ENCODE measurements at regions not wholly inside any gene's neighbourhood (a gene's known extent, or its start where the extent isn't known, plus 50 kb on each side); places are given as distances from the start of the nearest gene placed in this dataset.

DNA sequence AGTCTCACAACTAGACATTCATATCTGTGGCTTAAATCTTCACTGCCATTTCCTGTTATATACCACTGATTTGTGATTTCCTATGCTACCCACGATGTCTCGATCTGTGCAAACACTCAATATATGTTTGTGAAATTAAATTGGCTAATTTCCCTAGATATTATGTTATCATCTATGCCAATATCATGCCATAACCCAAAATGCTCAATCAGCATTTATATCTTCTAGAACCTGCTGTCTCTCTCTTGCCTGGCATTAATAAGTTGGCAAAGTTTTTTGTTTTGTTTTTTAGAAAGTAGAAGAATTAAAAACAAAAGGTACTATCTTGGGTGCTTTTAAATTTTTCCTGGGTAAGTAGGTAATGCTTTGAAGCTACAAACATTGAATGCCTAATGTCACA lies 358.5 kb upstream of the DAB1 start:
- no peaks in the 10 kb centered on the region for H3K4me1 ChIP-seq (ENCODE audit: control insufficient read depth, insufficient read depth, low read length, unreplicated experiment)
- H2AFZ ChIP-seq (ENCODE audit: low read length, unreplicated experiment): no peak overlapping the region
- no peaks in the 10 kb centered on the region for H3K27me3 ChIP-seq (ENCODE audit: insufficient read depth, low read length)
- H3K4me3 ChIP-seq (ENCODE audit: low read depth, low read length): no peak overlapping the region
- no peak overlapping the region for H3K27ac ChIP-seq (ENCODE audit: low read depth, low read length)
- no peaks in the 10 kb centered on the region for H3K79me2 ChIP-seq (ENCODE audit: control insufficient read depth, insufficient read depth, low read length, unreplicated experiment)
- no peaks in the 10 kb centered on the region for H3K36me3 ChIP-seq (ENCODE audit: insufficient read depth, low read length)

- no peak overlapping the region for H3K4me3 ChIP-seq (ENCODE audit: low read depth, low read length)
- H2AFZ ChIP-seq (ENCODE audit: low read length, unreplicated experiment): no peak overlapping the region
- H3K27me3 ChIP-seq (ENCODE audit: insufficient read depth, low read length): no peaks in the 10 kb centered on the region
- no peaks in the 10 kb centered on the region for H3K36me3 ChIP-seq (ENCODE audit: insufficient read depth, low read length)
- no peaks in the 10 kb centered on the region for H3K4me1 ChIP-seq (ENCODE audit: control insufficient read depth, insufficient read depth, low read length, unreplicated experiment)
- H3K27ac ChIP-seq (ENCODE audit: low read depth, low read length): no peak overlapping the region
- no peaks in the 10 kb centered on the region for H3K79me2 ChIP-seq (ENCODE audit: control insufficient read depth, insufficient read depth, low read length, unreplicated experiment)
These were observed 348.8 kb upstream of the DAB1 start for GRCh38 chr1:57772580-57773195.

DNA sequence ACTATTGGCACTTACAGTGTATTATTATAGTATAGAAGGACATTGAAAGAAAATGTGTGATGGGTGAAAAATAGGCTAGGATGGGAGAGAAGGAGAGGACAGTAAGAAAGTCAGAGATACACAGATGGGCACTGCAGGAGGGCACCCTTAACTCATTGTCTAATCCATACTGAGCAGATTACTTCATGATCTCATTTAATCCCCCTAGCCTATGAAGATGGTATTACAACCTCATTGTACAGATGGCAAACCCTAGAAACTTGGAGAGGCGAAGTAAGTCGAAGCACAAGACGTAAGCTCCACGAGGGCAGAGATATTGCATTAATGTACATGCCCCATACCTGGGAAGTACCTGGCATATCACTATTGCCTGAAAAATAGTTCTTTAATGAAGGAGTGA lies 346.9 kb upstream of the DAB1 start:
- Histone ChIP-seq H3K36me3 (ENCODE audit: insufficient read depth, low read length) (no peaks in the 10 kb centered on the region), H3K4me1 (ENCODE audit: control insufficient read depth, insufficient read depth, low read length, unreplicated experiment) (no peaks in the 10 kb centered on the region), H3K27me3 (ENCODE audit: insufficient read depth, low read length) (no peaks in the 10 kb centered on the region), H2AFZ (ENCODE audit: low read length, unreplicated experiment) (no peak overlapping the region), H3K27ac (ENCODE audit: low read depth, low read length) (no peak overlapping the region), H3K79me2 (ENCODE audit: control insufficient read depth, insufficient read depth, low read length, unreplicated experiment) (no peaks in the 10 kb centered on the region), H3K4me3 (ENCODE audit: low read depth, low read length) (no peak overlapping the region)

- Histone ChIP-seq H3K4me1 (ENCODE audit: control insufficient read depth, insufficient read depth, low read length, unreplicated experiment) (no peaks in the 10 kb centered on the region), H3K27me3 (ENCODE audit: insufficient read depth, low read length) (no peaks in the 10 kb centered on the region), H2AFZ (ENCODE audit: low read length, unreplicated experiment) (no peak overlapping the region), H3K27ac (ENCODE audit: low read depth, low read length) (no peak overlapping the region), H3K79me2 (ENCODE audit: control insufficient read depth, insufficient read depth, low read length, unreplicated experiment) (no peaks in the 10 kb centered on the region), H3K36me3 (ENCODE audit: insufficient read depth, low read length) (no peaks in the 10 kb centered on the region), H3K4me3 (ENCODE audit: low read depth, low read length) (no peak overlapping the region)
These were observed 346.4 kb upstream of the DAB1 start for GRCh38 chr1:57770236-57770635.

GRCh38 chr1:57761628-57762027 lies 337.8 kb upstream of the DAB1 start:
- no peak overlapping the region for H3K4me3 ChIP-seq (ENCODE audit: low read depth, low read length)
- H3K27ac ChIP-seq (ENCODE audit: low read depth, low read length): no peak overlapping the region
- no peaks in the 10 kb centered on the region for H3K27me3 ChIP-seq (ENCODE audit: insufficient read depth, low read length)
- no peaks in the 10 kb centered on the region for H3K36me3 ChIP-seq (ENCODE audit: insufficient read depth, low read length)
- H3K79me2 ChIP-seq (ENCODE audit: control insufficient read depth, insufficient read depth, low read length, unreplicated experiment): no peaks in the 10 kb centered on the region
- H2AFZ ChIP-seq (ENCODE audit: low read length, unreplicated experiment): no peak overlapping the region
- H3K4me1 ChIP-seq (ENCODE audit: control insufficient read depth, insufficient read depth, low read length, unreplicated experiment): no peaks in the 10 kb centered on the region

GRCh38 chr1:57752843-57753242 lies 329.0 kb upstream of the DAB1 start:
- H3K4me1 ChIP-seq (ENCODE audit: control insufficient read depth, insufficient read depth, low read length, unreplicated experiment): no peaks in the 10 kb centered on the region
- no peak overlapping the region for H2AFZ ChIP-seq (ENCODE audit: low read length, unreplicated experiment)
- no peaks in the 10 kb centered on the region for H3K27me3 ChIP-seq (ENCODE audit: insufficient read depth, low read length)
- no peaks in the 10 kb centered on the region for H3K79me2 ChIP-seq (ENCODE audit: control insufficient read depth, insufficient read depth, low read length, unreplicated experiment)
- no peak overlapping the region for H3K4me3 ChIP-seq (ENCODE audit: low read depth, low read length)
- no peaks in the 10 kb centered on the region for H3K36me3 ChIP-seq (ENCODE audit: insufficient read depth, low read length)
- H3K27ac ChIP-seq (ENCODE audit: low read depth, low read length): no peak overlapping the region

- Histone ChIP-seq H3K4me3 (ENCODE audit: low read depth, low read length) (no peak overlapping the region), H3K79me2 (ENCODE audit: control insufficient read depth, insufficient read depth, low read length, unreplicated experiment) (no peaks in the 10 kb centered on the region), H2AFZ (ENCODE audit: low read length, unreplicated experiment) (no peak overlapping the region), H3K4me1 (ENCODE audit: control insufficient read depth, insufficient read depth, low read length, unreplicated experiment) (no peaks in the 10 kb centered on the region), H3K36me3 (ENCODE audit: insufficient read depth, low read length) (no peaks in the 10 kb centered on the region), H3K27me3 (ENCODE audit: insufficient read depth, low read length) (no peaks in the 10 kb centered on the region), H3K27ac (ENCODE audit: low read depth, low read length) (no peak overlapping the region)
These were observed 324.9 kb upstream of the DAB1 start for GRCh38 chr1:57748719-57749118.

- Histone ChIP-seq H3K27ac (ENCODE audit: low read depth, low read length) (no peak overlapping the region), H3K36me3 (ENCODE audit: insufficient read depth, low read length) (no peaks in the 10 kb centered on the region), H3K27me3 (ENCODE audit: insufficient read depth, low read length) (no peaks in the 10 kb centered on the region), H3K4me1 (ENCODE audit: control insufficient read depth, insufficient read depth, low read length, unreplicated experiment) (no peaks in the 10 kb centered on the region), H2AFZ (ENCODE audit: low read length, unreplicated experiment) (no peak overlapping the region), H3K79me2 (ENCODE audit: control insufficient read depth, insufficient read depth, low read length, unreplicated experiment) (no peaks in the 10 kb centered on the region), H3K4me3 (ENCODE audit: low read depth, low read length) (no peak overlapping the region)
These were observed 324.0 kb upstream of the DAB1 start for GRCh38 chr1:57747818-57748217.

GRCh38 chr1:57741521-57741920 lies 317.7 kb upstream of the DAB1 start:
- Histone ChIP-seq H3K27ac (ENCODE audit: low read depth, low read length) (no peak overlapping the region), H3K27me3 (ENCODE audit: insufficient read depth, low read length) (no peaks in the 10 kb centered on the region), H3K79me2 (ENCODE audit: control insufficient read depth, insufficient read depth, low read length, unreplicated experiment) (no peaks in the 10 kb centered on the region)

DNA sequence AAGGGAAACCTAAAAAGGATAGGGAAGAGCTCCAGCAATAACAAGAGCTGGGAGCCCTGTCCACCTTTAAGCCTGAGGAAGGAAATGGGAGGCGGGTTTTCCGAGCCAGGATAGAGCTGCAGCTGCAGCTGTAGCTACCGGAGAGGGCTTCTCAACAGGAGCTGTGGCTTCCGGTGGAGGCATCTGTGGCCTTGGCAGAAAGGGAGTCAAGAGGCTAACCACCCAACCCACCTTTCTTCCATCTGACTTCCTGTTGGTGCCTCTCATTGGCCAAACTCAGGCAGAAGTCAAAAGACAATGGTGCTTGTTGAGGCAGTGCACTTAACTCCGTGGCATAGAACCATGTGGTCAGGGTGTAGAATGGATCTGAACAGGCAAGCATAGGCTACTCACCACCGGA lies 313.1 kb upstream of the DAB1 start:
- H3K36me3 ChIP-seq (ENCODE audit: insufficient read depth, low read length): no peaks in the 10 kb centered on the region
- no peaks in the 10 kb centered on the region for H3K4me1 ChIP-seq (ENCODE audit: control insufficient read depth, insufficient read depth, low read length, unreplicated experiment)
- H3K27ac ChIP-seq (ENCODE audit: low read depth, low read length): no peak overlapping the region
- no peaks in the 10 kb centered on the region for H3K79me2 ChIP-seq (ENCODE audit: control insufficient read depth, insufficient read depth, low read length, unreplicated experiment)
- H3K4me3 ChIP-seq (ENCODE audit: low read depth, low read length): no peak overlapping the region
- H3K27me3 ChIP-seq (ENCODE audit: insufficient read depth, low read length): no peaks in the 10 kb centered on the region
- H2AFZ ChIP-seq (ENCODE audit: low read length, unreplicated experiment): no peak overlapping the region

More at GRCh38 chr1:57741521-57741920, 317.7 kb upstream of the DAB1 start:
- Histone ChIP-seq H3K36me3 (ENCODE audit: insufficient read depth, low read length) (no peaks in the 10 kb centered on the region), H3K4me3 (ENCODE audit: low read depth, low read length) (no peak overlapping the region), H2AFZ (ENCODE audit: low read length, unreplicated experiment) (no peak overlapping the region), H3K4me1 (ENCODE audit: control insufficient read depth, insufficient read depth, low read length, unreplicated experiment) (no peaks in the 10 kb centered on the region)

DNA sequence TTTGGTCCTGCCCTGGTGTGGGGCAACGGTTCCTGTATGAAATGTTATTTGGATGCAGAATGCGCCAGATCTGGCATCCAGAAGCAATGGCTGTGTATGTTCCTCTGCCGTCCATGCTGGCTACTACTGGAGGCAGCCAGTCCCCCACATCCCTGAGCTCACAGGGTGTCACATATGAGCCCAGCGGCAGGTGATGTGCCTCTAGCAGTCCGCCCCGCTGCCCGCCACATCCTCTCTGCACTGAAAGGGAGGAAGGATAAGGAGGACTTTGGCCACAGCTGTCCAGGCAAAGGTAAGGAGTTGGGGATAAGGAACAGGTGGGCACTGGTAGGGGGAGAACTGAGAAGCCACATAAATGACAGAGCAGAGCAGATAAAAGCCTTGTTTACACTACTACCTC lies 305.3 kb upstream of the DAB1 start:
- no peaks in the 10 kb centered on the region for H3K27me3 ChIP-seq (ENCODE audit: insufficient read depth, low read length)
- H3K79me2 ChIP-seq (ENCODE audit: control insufficient read depth, insufficient read depth, low read length, unreplicated experiment): no peaks in the 10 kb centered on the region
- H3K27ac ChIP-seq (ENCODE audit: low read depth, low read length): no peak overlapping the region
- no peak overlapping the region for H2AFZ ChIP-seq (ENCODE audit: low read length, unreplicated experiment)
- no peaks in the 10 kb centered on the region for H3K36me3 ChIP-seq (ENCODE audit: insufficient read depth, low read length)
- H3K4me1 ChIP-seq (ENCODE audit: control insufficient read depth, insufficient read depth, low read length, unreplicated experiment): no peaks in the 10 kb centered on the region
- H3K4me3 ChIP-seq (ENCODE audit: low read depth, low read length): no peak overlapping the region

All from ACC112 (cell line).